ENCODE measurements at regions not wholly inside any gene's neighbourhood (a gene's known extent, or its start where the extent isn't known, plus 50 kb on each side); places are given as distances from the start of the nearest gene placed in this dataset.
"Not testable (repeated sequence)": the region's sequence is repeated elsewhere in the genome, so short reads cannot be mapped to it uniquely, and the experiment has no call there.

DNA sequence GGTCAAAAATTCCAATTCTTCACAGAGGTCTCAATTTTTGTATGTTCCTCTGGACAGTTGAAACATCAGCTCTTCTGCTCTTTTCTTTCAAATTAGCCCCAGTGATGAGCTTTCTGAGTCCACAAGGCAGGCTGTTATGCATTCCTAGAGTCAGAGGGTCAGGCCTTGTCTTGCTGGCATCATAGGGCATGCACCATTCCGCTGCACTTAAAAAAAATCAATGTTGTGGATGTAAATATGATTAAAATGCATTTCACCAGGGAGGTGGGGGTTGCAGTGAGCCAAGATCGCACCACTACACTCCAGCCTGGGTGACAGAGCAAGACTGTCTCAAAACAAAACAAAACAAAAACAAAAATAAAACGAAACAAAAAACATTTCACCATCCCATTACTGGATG, 465.3 kb downstream of the EIPR1 start:
- H3K27ac ChIP-seq: peak overlapping the region; percentile 10 to 46
- WGBS, 10 experiments: 16 to 92% (median 76%) methylated on average over 1 to 3 of the region's 3 CpGs
- no peak overlapping the region for H3K4me3 ChIP-seq
- peak in 5 of 8 experiments; percentile 42 to 70 (median 47) for ATAC-seq (replicated peaks in 6 of 8)
- peaks cover 19 to 22% of the 10 kb centered on the region in 2 donors for H3K4me1 ChIP-seq (replicated peaks in 1 of 2)
- in situ Hi-C loops (cut with MboI; ENCODE audit: low pct_unique_long_range_greater_than_20kb in 2 of 9, low sequenced_read_pairs in 9 of 9, unreplicated experiment in 9 of 9): no loop called here

DNA sequence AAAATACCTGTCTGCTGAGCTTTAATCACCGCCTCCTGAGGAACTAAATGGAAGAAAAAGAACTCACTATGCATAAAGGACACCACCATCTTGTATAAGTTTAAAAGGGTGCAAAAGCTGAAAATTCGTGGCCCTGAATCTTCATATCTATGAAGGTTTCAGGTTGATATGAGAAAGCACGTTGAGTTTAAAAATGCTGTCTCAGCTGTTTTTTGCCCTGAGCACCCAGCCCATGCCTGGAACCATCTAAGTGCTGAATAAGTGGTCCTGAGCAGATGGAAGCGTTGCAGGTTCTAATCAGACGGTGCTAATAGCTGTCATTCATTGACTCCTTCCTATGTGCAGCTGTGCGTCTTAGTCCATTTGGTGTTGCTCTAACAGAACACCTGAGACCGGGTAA, 467.4 kb downstream of the EIPR1 start:
- Histone ChIP-seq H3K27ac (no peak overlapping the region), H3K4me3 (no peak overlapping the region), H3K4me1 (replicated peaks in 1 of 2) (peaks cover 21 to 23% of the 10 kb centered on the region in 2 donors)
- in situ Hi-C loops (cut with MboI; ENCODE audit: low pct_unique_long_range_greater_than_20kb in 2 of 9, low sequenced_read_pairs in 9 of 9, unreplicated experiment in 9 of 9): no loop called here
- no peak for ATAC-seq (replicated peaks in 6 of 8)
- 14 to 100% (median 87%) methylated on average over 1 to 5 of the region's 7 CpGs for WGBS, 10 experiments

DNA sequence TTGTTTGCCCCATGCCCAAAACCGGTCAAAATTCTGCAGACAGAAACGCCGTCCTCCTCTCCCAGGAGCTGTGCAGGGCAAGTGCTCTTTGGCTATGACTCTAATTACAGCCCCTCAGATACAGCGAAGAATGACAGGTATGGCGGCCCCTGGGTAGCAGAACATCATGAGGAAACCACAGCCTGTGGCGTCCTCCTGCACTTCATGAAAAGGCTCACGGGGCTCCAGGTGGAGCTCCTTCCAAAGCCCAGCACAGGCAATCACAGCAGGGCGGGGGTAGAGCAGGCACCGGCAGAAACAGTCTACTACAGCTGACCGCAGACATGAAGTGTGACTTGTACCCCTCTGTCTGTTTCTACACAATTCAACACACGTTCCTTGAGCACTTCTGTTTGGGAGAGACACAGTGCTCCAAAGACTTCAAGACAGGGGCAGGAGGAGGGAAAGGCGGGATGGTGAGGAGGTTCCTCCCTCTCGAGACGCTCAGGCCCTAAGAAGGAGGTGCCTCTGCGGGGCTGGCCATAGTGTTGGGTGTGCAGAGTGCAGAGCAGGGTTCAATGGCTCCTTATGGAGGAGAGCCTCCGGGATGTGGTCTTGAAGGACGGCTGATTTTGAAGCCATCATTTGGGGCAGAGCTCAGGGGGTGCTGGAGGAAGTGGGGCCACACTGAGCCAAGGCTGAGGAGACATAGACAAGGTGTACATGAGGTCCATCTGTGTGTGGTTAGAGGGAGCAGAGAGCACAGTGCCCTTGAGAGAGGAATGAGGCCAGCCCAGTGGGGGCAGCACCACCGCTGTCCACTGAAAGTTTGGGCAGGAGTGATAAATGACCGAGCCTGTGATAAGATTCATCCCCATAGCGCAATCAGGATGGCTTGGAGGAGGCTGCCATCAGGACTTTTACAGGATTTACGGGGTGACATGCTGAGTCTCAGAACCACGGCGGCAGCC, 468.3 kb downstream of the EIPR1 start:
- Histone ChIP-seq H3K27ac (no peak overlapping the region), H3K4me1 (replicated peaks in 1 of 2) (peaks cover 26% of the 10 kb centered on the region in 2 donors), H3K4me3 (no peak overlapping the region)
- 23 to 100% (median 86%) methylated on average over 2 to 11 of the region's 23 CpGs; no CpG with 5 or more reads in 1 of the 10 experiments for WGBS, 10 experiments
- ATAC-seq (replicated peaks in 6 of 8): no peak
- in situ Hi-C loops (cut with MboI; ENCODE audit: low pct_unique_long_range_greater_than_20kb in 2 of 9, low sequenced_read_pairs in 9 of 9, unreplicated experiment in 9 of 9): no loop called here

DNA sequence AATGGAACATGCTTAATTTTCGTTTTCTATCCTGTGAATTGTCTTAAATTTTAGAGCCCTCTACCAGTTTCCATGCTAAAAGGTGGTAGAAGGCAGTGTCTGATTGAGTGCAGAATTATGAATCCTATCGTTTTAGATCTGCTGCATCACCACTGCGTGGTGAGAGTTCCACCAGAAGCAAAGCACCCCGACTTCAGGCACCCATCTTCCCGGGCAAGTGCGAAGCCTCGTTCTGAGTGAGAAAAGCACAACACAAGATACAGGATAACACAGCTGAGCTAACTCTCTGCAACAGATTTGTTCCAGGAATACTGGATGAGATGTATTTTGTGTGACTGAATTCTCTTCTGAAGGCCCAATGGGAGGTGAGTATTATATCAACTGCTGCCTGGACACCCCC, 471.5 kb downstream of the EIPR1 start:
- H3K4me3 ChIP-seq: no peak overlapping the region
- H3K4me1 ChIP-seq (replicated peaks in 1 of 2): peaks cover 18 to 20% of the 10 kb centered on the region in 2 donors
- no peak for ATAC-seq (replicated peaks in 6 of 8)
- H3K27ac ChIP-seq: no peak overlapping the region
- 8 to 90% (median 73%) methylated on average over 1 to 7 of the region's 7 CpGs; no CpG with 5 or more reads in 2 of the 10 experiments for WGBS, 10 experiments
- in situ Hi-C loops (cut with MboI; ENCODE audit: low pct_unique_long_range_greater_than_20kb in 2 of 9, low sequenced_read_pairs in 9 of 9, unreplicated experiment in 9 of 9): no loop called here

DNA sequence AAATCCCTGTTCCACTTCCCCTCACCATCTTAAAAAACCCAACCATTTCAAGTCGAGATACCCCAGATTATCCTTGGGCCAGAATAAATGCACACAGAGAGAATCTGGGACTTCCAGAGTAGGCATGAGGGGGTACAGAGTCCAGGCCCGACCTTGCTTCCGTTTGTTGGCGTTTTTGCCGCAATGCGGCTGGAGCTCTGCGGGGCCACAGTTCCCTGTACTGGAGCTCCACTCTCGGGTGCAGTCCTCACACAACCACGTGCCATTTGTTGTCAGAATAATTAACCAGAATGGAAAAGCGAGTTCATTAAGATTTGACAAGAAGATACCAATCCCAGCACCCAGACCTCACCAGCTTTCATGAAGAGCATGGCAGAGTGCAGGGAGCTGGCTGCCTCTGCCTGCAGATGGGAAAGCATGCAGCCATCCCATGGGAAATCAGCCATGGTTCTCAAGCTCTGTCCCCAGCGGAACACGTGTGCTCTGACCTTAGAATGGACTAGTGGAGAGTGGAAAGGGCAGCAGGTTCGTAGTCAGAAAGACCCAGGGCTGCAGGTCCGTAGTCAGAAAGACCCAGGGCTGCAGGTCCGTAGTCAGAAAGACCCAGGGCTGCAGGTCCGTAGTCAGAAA, 472.8 kb downstream of the EIPR1 start:
- H3K4me1 ChIP-seq (replicated peaks in 1 of 2): peaks cover 18 to 21% of the 10 kb centered on the region in 2 donors
- in situ Hi-C loops (cut with MboI; ENCODE audit: low pct_unique_long_range_greater_than_20kb in 2 of 9, low sequenced_read_pairs in 9 of 9, unreplicated experiment in 9 of 9): no loop called here
- no peak overlapping the region for H3K4me3 ChIP-seq
- 33 to 92% (median 68%) methylated on average over 1 to 9 of the region's 16 CpGs; no CpG with 5 or more reads in 4 of the 10 experiments for WGBS, 10 experiments
- peak in 3 of 8 experiments; percentile 51 to 60 (median 57) for ATAC-seq (replicated peaks in 6 of 8)
- no peak overlapping the region for H3K27ac ChIP-seq

DNA sequence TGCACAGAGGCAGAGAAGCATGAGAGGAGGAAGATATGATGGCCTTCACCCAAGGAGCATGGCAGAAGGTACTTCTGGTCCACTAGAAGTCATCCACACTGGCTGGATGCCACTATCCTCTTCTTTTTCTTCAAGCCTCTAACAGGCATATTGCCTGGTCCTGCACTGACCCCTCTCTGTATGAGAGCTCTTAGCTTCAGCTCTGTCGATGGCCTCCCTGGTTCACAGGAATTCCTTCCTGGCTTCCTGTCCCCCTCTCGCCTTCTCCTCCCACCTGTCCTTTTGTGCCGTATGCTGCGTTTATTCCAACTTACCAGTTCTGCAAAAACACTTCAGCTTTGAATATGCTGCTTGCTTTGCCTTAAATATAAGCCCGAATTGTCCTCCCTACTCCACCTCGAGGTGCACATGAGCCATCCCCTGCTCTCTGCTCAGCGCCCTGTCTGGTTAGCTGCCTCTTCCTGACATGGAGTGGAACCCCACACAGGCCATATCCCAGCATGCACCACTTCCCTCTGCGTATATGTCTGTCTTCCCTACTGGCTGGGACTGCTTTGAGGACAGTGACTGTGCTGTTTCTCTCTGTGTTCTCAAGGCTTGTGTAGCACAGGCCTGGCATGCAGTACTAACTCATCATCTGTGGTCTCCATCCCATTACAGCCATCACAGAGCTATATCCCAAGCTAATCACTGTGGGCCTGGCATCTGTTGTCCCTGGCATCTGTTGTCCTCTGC, 474.9 kb downstream of the EIPR1 start:
- H3K4me1 ChIP-seq (replicated peaks in 1 of 2): peaks cover 18 to 21% of the 10 kb centered on the region in 2 donors
- H3K27ac ChIP-seq: no peak overlapping the region
- peak in 5 of 8 experiments; percentile 65 to 86 (median 74) for ATAC-seq (replicated peaks in 6 of 8)
- H3K4me3 ChIP-seq: no peak overlapping the region
- in situ Hi-C loops (cut with MboI; ENCODE audit: low pct_unique_long_range_greater_than_20kb in 2 of 9, low sequenced_read_pairs in 9 of 9, unreplicated experiment in 9 of 9): no loop called here
- 0 to 100% (median 61%) methylated on average over 1 to 6 of the region's 8 CpGs; no CpG with 5 or more reads in 2 of the 10 experiments for WGBS, 10 experiments

DNA sequence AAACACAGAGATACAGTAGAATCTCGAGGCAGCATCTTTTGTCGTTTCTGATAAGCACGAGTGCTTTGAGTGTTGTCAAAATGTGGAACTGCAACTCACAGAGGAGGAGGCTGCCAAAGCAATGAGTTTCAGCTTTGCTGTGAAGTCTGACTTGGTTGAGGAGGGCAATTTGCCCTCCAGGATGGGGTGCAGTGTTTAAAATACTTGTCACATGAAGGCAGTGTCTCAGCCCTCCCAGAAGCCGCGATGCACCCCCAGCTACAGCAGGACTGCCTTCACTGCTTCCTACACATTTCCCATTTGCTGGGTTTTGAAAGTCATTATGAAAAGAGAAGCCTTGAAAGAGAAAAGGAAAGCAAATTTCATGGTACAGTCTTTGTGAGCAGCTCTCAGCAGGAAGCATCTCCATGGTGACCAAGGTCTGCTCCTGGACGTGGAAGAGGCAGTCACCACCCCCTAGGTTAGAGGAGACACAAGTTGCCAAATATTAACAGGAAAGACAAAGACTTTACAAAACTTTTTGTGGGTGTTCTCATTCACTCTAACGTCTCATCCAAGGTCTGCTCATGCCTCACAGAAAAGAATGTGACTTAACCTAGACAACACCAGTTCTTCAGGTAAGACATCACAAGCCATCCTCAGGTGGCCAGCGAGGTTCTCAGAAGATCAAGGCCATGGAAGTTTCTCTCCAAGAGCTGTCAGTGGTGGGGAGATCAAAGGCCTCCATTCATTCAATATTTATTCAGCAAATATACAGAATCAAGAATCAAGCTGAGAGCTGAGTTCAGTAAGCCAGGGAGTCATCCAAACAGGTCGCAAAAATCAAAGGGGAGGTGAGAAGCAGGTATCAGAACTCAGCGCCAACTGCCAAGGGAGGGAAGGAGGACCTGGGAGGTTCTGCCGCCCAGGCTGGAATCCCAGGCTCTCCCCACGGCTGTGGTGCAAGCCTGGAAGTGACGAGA, 476.0 kb downstream of the EIPR1 start:
- 0 to 80% (median 43%) methylated on average over 1 to 10 of the region's 13 CpGs for WGBS, 10 experiments
- no peak overlapping the region for H3K4me3 ChIP-seq
- H3K27ac ChIP-seq: no peak overlapping the region
- H3K4me1 ChIP-seq (replicated peaks in 1 of 2): peaks cover 21 to 22% of the 10 kb centered on the region in 2 donors
- ATAC-seq (replicated peaks in 6 of 8): peak in 3 of 8 experiments; percentile 24 to 67 (median 33)
- in situ Hi-C loops (cut with MboI; ENCODE audit: low pct_unique_long_range_greater_than_20kb in 2 of 9, low sequenced_read_pairs in 9 of 9, unreplicated experiment in 9 of 9): no loop called here

DNA sequence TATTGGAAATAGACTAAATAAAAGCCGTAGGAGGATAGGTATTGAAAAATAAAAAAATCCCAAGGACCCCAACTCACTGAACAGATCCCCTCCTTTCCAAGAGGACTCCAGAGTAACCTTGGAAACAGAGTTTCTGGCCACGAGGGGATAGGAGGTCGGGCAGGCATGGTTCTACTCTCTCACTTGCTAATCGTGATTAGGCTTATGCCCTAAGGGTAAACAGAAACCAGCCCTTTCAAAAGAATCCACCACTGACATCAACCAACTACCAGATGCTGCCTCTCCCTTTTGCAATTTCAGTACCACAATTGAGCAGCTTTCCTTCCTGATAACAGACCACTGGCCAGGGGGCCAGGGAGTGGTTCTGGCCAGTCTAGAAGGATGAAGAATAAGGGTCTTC, 477.8 kb downstream of the EIPR1 start:
- Histone ChIP-seq H3K27ac (no peak overlapping the region), H3K4me1 (replicated peaks in 1 of 2) (peaks cover 27 to 29% of the 10 kb centered on the region in 2 donors), H3K4me3 (no peak overlapping the region)
- 8 to 100% (median 50%) methylated on average over 1 to 4 of the region's 4 CpGs; no CpG with 5 or more reads in 1 of the 10 experiments for WGBS, 10 experiments
- ATAC-seq (replicated peaks in 6 of 8): peak in 2 of 8 experiments; percentile 45 to 47
- in situ Hi-C loops (cut with MboI; ENCODE audit: low pct_unique_long_range_greater_than_20kb in 2 of 9, low sequenced_read_pairs in 9 of 9, unreplicated experiment in 9 of 9): no loop called here

DNA sequence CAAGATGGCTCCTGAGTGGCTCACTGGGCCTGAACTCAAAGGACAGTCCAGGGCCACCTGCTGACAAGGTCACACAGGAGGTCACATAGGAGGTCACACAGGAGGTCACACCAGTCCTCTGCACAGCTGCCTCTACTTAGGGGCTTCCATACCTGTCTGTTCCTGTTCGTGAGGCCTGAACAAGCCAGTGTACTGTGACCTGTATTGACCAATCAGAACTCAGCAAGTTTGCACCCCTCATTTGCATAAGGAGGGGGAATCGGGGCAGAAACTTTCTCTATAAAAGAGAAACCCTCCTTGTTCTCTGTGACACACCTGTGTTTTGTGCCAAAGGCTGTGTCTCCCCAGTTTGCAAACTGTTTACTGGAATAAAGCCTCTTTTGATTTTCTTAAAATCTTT, 478.9 kb downstream of the EIPR1 start:
- in situ Hi-C loops (cut with MboI; ENCODE audit: low pct_unique_long_range_greater_than_20kb in 2 of 9, low sequenced_read_pairs in 9 of 9, unreplicated experiment in 9 of 9): no loop called here
- peaks cover 24 to 27% of the 10 kb centered on the region in 2 donors for H3K4me1 ChIP-seq (replicated peaks in 1 of 2)
- ATAC-seq (replicated peaks in 6 of 8): no peak

DNA sequence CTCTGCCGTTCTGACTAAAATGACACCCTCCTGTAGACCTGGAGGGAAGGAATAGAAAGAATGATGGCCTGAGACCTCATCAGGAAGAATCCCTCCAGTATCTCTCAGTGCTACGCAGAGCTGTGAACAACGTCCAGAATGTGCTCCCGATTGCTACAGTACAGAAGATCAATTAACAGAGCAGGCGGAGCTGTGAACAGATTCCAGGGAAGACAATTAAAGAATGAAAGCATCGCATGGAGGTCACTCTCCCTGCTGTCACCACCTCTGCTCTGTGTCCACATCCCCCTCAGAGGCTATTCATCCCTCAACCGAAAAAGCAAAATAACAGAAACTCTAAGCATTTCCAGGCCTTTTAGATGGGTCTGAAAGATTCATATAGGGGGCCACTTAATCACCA, 481.0 kb downstream of the EIPR1 start:
- in situ Hi-C loops (cut with MboI; ENCODE audit: low pct_unique_long_range_greater_than_20kb in 2 of 9, low sequenced_read_pairs in 9 of 9, unreplicated experiment in 9 of 9): no loop called here
- H3K4me3 ChIP-seq: no peak overlapping the region
- WGBS, 10 experiments: 0 to 100% (median 53%) methylated on average over 1 to 7 of the region's 7 CpGs; no CpG with 5 or more reads in 2 of the 10 experiments
- peak overlapping the region; percentile 11 to 25 for H3K27ac ChIP-seq
- peak in 4 of 8 experiments; percentile 53 to 84 (median 65) for ATAC-seq (replicated peaks in 6 of 8)
- H3K4me1 ChIP-seq (replicated peaks in 1 of 2): peaks cover 16 to 20% of the 10 kb centered on the region in 2 donors

More for the DNA sequence above, 478.9 kb downstream of the EIPR1 start:
- H3K4me3 ChIP-seq: no peak overlapping the region
- H3K27ac ChIP-seq: no peak overlapping the region
- WGBS, 10 experiments: 17 to 100% (median 75%) methylated on average over 1 to 2 of the region's 2 CpGs; no CpG with 5 or more reads in 5 of the 10 experiments

DNA sequence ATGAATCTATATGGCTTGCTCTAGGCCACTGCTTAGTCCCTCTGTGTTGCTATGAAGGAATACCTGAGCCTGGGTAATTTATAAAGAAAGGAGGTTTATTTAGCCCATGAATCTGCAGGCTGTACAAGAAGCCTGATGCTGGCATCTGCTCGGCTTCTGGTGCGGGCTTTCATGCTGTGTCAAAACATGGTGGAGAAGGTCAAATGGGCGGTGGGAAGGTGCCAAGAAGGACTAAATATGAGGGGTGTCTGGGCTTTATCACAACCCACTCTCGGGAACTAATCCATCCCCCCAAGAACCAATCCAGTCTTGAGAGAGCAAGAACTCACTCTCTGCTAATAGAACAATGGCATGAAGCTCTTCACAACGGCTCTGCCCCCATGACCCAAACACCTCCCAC, 481.6 kb downstream of the EIPR1 start:
- 0 to 100% (median 55%) methylated on average over 1 to 4 of the region's 5 CpGs; no CpG with 5 or more reads in 3 of the 10 experiments for WGBS, 10 experiments
- peaks cover 13 to 14% of the 10 kb centered on the region in 2 donors for H3K4me1 ChIP-seq (replicated peaks in 1 of 2)
- no peak overlapping the region for H3K4me3 ChIP-seq
- H3K27ac ChIP-seq: peak overlapping the region in 1 of 2 donors; percentile 11
- in situ Hi-C loops (cut with MboI; ENCODE audit: low pct_unique_long_range_greater_than_20kb in 2 of 9, low sequenced_read_pairs in 9 of 9, unreplicated experiment in 9 of 9): no loop called here
- ATAC-seq (replicated peaks in 6 of 8): no peak

DNA sequence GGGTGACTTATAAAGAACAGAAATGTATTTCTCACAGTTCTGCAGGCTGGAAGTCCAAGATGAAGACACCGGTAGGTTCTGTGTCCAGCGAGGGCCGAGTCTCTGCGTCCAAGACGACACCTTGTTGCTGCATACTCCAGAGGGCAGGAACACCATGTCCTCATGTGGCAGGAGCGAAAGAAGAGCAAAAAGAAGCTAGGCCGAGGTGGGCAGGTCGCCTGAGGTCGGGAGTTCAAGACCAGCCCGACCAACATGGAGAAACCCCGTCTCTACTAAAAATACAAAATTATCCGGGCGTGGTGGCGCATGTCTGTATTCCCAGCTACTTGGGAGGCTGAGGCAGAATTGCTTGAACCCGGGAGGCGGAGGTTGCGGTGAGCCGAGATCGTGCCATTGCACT, 483.6 kb downstream of the EIPR1 start:
- H3K4me1 ChIP-seq (replicated peaks in 1 of 2): peaks cover 14 to 15% of the 10 kb centered on the region in 2 donors
- H3K4me3 ChIP-seq; H3K27ac ChIP-seq; in situ Hi-C loops (cut with MboI; ENCODE audit: low pct_unique_long_range_greater_than_20kb in 2 of 9, low sequenced_read_pairs in 9 of 9, unreplicated experiment in 9 of 9); ATAC-seq (replicated peaks in 6 of 8): not testable (repeated sequence)
- WGBS, 10 experiments: 39 to 92% (median 75%) methylated on average over 2 to 13 of the region's 19 CpGs; no CpG with 5 or more reads in 2 of the 10 experiments
